Eye (tissue), 1 donor: ENCODE measurements at regions not wholly inside any gene's neighbourhood (a gene's known extent, or its start where the extent isn't known, plus 50 kb on each side); places are given as distances from the start of the nearest gene placed in this dataset.

ENCODE experiments used
- DNase-seq: peaks from one replicate; pipeline ENCODE4 v3.0.0-alpha.2; 2015

- no peak for DNase-seq
Observed at GRCh38 chr6:88378639-88379038, 212.5 kb upstream of the CNR1 start.

DNA sequence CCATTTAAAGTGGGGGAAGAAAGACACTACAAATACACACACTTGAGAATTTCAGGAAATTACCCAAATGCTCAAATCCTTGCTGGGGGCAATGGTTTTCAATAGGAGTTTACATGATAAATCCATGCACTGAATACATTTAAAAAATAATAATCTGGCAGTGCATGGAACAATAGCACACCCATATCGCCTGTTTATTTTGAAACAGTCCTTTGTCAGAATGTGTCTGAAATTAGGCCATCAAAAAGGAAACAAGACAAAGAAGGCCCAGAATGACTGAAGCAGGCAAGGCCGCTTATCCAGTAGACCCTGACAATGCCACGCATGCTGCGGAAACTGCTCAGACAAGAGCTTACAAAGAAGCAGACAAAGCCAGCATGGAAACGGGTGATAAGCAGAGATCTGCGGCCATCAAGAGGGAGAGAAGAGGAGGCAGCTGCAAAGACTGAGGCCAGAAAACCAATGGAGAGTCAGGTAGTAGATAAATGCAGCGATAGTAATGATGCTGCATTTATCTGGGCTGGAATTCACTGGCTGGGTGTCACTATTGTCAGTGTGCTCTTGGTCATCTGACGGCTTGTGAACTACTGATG lies 211.9 kb upstream of the CNR1 start:
- peak; percentile 28 for DNase-seq

- peak; percentile 38 for DNase-seq
Observed at GRCh38 chr6:88376768-88377387, 210.7 kb upstream of the CNR1 start.

- DNase-seq: no peak
Observed at GRCh38 chr6:88376197-88376596, 210.1 kb upstream of the CNR1 start.

GRCh38 chr6:88374553-88374952 lies 208.4 kb upstream of the CNR1 start:
- no peak for DNase-seq

DNA sequence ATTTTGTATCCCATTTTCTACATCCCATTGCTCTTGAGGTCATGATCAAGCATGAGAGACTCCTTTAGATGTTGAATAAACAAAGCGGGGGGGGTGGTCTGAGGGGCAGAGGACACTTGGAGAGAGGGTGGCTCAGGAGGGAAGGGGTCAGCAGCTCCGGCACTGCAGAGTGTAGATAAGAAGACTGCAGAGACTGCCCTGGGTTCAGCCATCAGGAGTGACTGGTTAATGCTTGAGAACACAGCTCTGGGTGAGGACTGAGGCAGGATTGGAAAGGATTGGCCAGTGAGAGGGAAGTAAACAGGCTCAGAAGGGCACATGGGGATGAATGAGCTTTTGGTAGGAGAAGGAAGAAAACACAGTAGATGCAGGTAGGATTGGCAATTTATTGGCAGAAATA lies 205.3 kb upstream of the CNR1 start:
- DNase-seq: no peak

DNA sequence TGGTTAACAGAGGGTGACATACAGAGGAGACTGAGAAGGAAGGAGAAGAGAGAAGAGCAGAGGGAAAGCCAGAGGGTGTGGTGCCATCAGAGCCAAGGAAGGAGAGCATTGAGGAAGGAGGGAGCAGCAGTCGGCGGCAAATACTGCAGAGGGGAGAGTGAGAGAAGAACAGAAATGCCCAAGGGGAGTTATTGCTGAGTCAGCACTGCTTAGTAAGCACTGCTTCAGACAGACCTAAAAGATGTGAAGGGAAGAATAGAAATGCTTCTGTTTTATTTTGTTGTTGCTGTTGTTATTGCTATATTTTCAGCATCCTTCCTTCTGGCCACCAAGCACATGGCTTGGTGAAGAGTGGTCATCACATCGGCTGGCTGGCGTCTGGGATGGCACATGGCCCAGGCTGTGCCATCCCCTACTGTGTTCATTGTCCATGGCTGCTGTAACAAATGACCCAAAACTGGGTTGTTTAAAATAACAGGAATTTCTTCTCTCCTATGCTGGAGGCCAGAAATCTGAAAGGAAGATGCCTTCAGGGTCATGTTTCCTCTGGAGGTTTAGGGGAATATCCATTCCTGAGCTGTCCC lies 204.1 kb upstream of the CNR1 start:
- DNase-seq: no peak

DNA sequence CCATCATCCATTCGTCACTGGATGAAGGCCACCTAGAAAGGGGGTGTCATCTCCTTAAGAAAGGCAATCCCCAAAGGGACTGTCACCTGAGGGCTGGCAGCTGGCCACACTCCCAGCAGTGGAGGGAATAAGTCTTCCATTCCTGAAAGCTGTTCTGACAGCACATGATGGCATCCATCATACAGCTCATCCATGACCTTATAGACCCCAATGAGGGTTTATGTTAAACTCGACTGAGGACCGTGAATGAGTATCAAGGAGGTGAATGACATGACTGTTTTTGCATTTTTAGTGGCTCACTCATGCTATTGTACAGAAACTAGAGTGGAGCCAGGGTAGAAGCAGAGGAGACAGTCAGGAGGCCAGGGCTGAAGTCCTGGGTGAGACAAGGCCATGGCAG lies 203.1 kb upstream of the CNR1 start:
- DNase-seq: no peak

- DNase-seq: no peak
Observed at GRCh38 chr6:88368071-88368787, 202.1 kb upstream of the CNR1 start.

GRCh38 chr6:88367248-88367647 lies 201.1 kb upstream of the CNR1 start:
- no peak for DNase-seq

DNA sequence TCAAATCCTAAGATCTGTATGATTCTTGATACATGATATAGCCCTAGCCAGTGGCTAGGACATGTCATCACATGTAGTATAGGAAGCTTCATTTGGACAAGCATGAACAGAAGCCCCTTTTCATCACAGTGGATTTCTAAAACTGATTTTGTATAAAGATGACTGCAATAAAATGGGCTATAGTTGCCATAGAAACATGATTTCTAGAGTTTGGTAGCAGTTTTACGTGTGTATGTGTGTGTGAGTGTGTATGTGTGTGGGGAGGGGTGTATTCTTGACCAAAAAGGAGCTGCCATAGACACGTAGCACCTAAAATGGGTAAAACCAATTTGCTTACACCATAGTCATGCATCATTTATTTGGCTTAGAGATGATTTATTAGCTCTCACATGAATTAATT lies 200.5 kb upstream of the CNR1 start:
- DNase-seq: no peak

DNA sequence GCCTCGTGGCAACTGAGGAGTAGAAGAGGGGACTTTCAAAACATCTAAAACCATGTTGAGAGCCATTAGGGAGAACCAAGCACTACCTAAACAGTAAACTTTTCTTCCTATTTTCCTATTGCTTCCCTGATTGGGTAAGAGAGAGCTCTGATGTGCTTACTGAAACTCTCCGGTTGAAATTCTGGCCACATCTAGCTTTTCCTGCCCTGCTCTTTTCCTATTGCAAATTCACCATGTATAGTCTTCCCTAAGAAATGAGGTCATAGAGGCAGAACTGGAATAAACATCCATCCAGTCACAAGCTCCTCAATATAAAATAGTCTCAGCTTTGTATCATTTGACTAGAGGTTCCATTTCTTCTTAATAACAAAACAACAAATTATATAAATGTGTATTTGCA lies 199.5 kb upstream of the CNR1 start:
- no peak for DNase-seq

DNA sequence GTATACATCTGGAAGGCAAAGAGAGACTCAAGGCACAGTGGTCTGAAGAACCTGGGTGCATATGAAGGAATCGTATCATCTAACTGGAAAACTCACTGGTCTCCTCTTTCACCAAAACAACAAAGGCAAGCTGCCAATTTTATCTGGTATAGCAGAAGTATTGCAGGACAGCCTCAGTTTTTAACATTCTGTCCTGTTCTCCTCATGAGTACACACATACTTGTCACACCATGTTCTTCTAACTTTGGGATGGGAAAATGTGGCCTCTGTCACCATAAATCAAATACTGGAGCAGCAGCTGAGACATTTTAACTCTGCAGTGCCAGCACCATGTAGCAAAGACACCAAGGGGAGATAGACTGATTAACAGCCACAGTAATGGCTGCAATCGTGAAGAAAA lies 199.1 kb upstream of the CNR1 start:
- no peak for DNase-seq

- DNase-seq: no peak
Observed at GRCh38 chr6:88361754-88362153, 195.6 kb upstream of the CNR1 start.

DNA sequence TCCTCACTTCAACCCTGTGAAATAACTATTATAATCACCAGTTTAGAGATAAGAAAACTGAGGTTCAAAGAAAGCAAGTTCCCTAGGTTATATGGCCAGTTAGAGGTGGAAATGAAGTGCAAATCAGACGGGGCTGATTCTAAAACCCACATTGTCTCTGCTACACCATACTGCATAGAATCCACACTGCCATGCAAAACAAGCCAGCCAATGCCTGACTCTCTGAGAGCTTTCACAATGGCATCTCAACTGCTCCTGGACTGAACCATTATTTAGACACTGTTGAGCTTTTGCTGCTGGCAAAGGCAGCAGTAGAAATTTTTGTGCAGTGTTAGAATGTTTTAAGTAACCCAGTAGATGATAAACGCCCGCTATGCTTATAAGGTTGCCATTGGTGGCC lies 195.2 kb upstream of the CNR1 start:
- DNase-seq: no peak

- no peak for DNase-seq
Observed at GRCh38 chr6:88360203-88360797, 194.2 kb upstream of the CNR1 start.

- no peak for DNase-seq
Observed at GRCh38 chr6:88359530-88360202, 193.5 kb upstream of the CNR1 start.

DNA sequence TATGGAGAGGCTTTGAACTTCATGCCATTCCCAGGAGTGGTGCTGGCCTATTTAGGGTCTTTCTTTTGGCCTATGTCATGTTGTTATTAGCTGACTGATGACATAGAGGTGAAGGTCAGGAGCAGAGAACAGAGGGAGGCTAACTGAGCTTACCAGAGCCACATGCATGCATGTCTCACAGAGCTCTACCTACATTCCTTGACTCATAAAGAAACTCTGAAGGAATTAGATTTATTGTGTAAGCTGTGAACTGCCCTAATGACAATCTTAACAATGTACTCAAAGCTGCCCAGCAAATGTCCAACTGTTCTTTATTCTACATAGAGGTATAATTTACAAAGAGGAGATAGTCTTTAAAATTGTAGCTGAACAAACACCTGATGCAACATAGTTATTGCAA lies 192.7 kb upstream of the CNR1 start:
- no peak for DNase-seq

DNA sequence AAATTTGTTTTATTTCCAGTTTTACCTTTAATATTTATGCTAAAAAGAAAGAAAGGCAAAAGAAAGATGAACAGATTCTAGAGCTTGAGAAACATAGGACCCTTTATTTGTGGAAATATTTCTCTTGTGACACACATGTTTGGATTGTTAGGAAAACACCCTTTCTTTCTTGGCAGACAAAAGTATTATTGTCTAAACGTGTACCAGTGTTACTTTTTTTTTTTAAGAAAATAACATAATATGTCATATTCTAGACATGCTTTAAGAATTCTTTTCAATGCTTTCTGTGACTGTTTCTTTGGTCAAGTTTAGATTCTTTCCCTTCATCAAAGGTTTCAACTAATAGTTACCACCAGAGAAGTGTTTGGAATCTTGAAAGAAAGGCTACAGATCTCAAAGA lies 183.4 kb upstream of the CNR1 start:
- no peak for DNase-seq

DNA sequence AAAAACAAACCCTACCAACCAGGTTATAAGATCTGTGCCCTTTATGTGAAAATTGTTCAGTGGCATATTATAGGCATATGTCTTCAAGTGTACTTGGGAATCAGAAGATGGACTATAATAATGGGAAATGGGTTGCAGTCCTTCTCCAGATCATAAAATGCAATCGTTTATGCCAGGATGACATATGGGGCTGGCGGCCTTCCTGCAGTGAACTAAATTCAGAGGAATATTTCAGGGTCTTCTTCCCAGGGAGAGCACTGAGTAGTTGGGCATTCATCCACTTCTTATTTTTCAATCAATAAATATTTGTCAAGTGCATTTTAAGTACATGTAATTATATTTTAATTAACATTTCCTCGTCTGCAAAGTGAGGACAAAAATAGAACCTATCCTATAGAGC lies 176.2 kb upstream of the CNR1 start:
- DNase-seq: no peak

- no peak for DNase-seq
Observed at GRCh38 chr6:88339761-88340160, 173.6 kb upstream of the CNR1 start.

- DNase-seq: no peak
Observed at GRCh38 chr6:88321306-88321705, 155.2 kb upstream of the CNR1 start.

DNA sequence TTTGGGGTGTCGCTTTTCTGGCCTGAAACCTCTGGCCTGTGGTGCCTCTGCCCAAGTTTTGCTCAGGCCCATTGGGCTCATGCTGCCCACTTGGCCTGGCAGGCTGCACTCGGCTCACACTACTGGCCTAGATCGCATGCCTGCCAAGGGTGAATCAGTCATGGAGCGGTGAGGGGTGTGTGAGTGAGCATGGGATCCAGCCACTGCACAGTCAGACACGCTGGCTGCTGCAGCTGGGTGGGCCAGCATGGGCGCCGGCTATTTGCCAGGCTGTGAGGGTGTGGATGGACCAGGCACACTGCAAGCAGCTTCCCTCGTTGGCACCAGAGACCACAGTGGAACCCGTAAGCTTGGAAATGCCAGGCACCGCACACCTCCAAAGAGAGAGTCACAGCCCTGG lies 145.4 kb upstream of the CNR1 start:
- no peak for DNase-seq
